HCT116 (cell line): ENCODE measurements at regions not wholly inside any gene's neighbourhood (a gene's known extent, or its start where the extent isn't known, plus 50 kb on each side); places are given as distances from the start of the nearest gene placed in this dataset.

Experiments used
- ATAC-seq: fragments of 200-7000 bp; cut with Tn5 transposase; 2 replicates; pipeline ENCODE4 v1.9.1; 2020; ENCODE audit warnings: mild to moderate bottlenecking, moderate library complexity
- BruUV-seq: library from RNA; stranded (reverse); fragments of 400-500 nt; replicated peaks from 2 replicates; lab custom pipeline; 2021; lab: Mats Ljungman, UMichigan
- CTCF ChIA-PET: fragments of 300-600 bp; sonication (Branson Sonifier 250); formaldehyde crosslinking; loops from one replicate; lab custom pipeline; 2021; ENCODE audit warnings: antibody characterized with exemption; lab: Charles Lee
- POLR2A ChIA-PET: fragments of 300-600, 350-600 bp; sonication (Branson Sonifier 250); formaldehyde crosslinking; loops from one replicate; lab custom pipeline; 2021; ENCODE audit warnings: antibody characterized with exemption; lab: Charles Lee
- RAD21 ChIA-PET, 2 experiments: fragments of 300-600 bp; sonication (Branson Sonifier 250); formaldehyde crosslinking; loops; one replicate each; lab custom pipeline; 2023; ENCODE audit warnings: low total read pairs in 2 of 2; ENCODE audit not compliant: uncharacterized antibody in 2 of 2, unreplicated experiment in 2 of 2, low non-redundant PET in 1 of 2; lab: Charles Lee
- DNase-seq: peaks from one replicate; pipeline ENCODE4 v3.0.0-alpha.2; 2010; ENCODE audit warnings: low read depth, low spot score
- H2AFZ ChIP-seq: fragments of 200-600 bp; shearing (Covaris generic), sonication (generic); 2 replicates; pipeline ENCODE4 v1.6.1; 2017; ENCODE audit warnings: low read depth, mixed run types, mixed read lengths, antibody characterized with exemption, low read length; ENCODE audit not compliant: poor library complexity, severe bottlenecking
- H3K27ac ChIP-seq: 2 replicates; pipeline ENCODE4 v1.5.1; 2012; ENCODE audit warnings: low read depth, low read length
- H3K27me3 ChIP-seq: fragments of 200-600 bp; sonication (generic); 2 replicates; pipeline ENCODE4 v1.6.1; 2016; ENCODE audit warnings: mixed run types, low read length, mixed read lengths; ENCODE audit not compliant: insufficient read depth
- H3K36me3 ChIP-seq, 2 experiments: fragments of 200-500 bp in 1 of 2; fragments of 200-600 bp in 1 of 2; sonication (Bioruptor generic) in 1 of 2; sonication (generic) in 1 of 2; 2 replicates each; pipeline versions ENCODE4 v1.5.1 to v1.6.1; 2014 to 2016; ENCODE audit warnings: low read length in 2 of 2, inconsistent platforms in 1 of 2, mixed read lengths in 1 of 2, mixed run types in 1 of 2; ENCODE audit not compliant: insufficient read depth in 2 of 2, control insufficient read depth in 1 of 2
- H3K4me1 ChIP-seq, 2 experiments: fragments of 200-600 bp in 1 of 2; sonication (generic) in 1 of 2; 2 replicates each; pipeline versions ENCODE4 v1.5.1 to v1.6.1; 2012 to 2017; ENCODE audit warnings: low read length in 2 of 2, inconsistent platforms in 1 of 2, mild to moderate bottlenecking in 1 of 2, mixed read lengths in 1 of 2, mixed run types in 1 of 2, moderate library complexity in 1 of 2; ENCODE audit not compliant: insufficient read depth in 2 of 2, control insufficient read depth in 1 of 2
- H3K4me2 ChIP-seq: fragments of 200-600 bp; sonication (generic); 2 replicates; pipeline ENCODE4 v1.6.1; 2017; ENCODE audit warnings: mixed run types, low read length, mixed read lengths
- H3K4me3 ChIP-seq, 2 experiments: fragments of 200-600 bp in 1 of 2; sonication (generic) in 1 of 2; replicated peaks in 1 of 2; 2 replicates each; pipeline ENCODE4 v1.5.1; 2011 to 2016; ENCODE audit warnings: low read length in 2 of 2, control low read depth in 1 of 2, low read depth in 1 of 2, mild to moderate bottlenecking in 1 of 2, mixed read lengths in 1 of 2, mixed run types in 1 of 2
- H3K79me2 ChIP-seq: fragments of 200-600 bp; sonication (generic); 2 replicates; pipeline ENCODE4 v1.6.1; 2017; ENCODE audit warnings: mild to moderate bottlenecking, mixed run types, low read length, moderate library complexity, mixed read lengths; ENCODE audit not compliant: insufficient read depth
- H3K9ac ChIP-seq: fragments of 200-600 bp; sonication (generic); 2 replicates; pipeline ENCODE4 v1.6.1; 2016; ENCODE audit warnings: low read length, mixed read lengths
- H3K9me2 ChIP-seq: fragments of 200-600 bp; sonication (generic), shearing (Covaris generic); 2 replicates; pipeline ENCODE4 v1.6.1; 2017; ENCODE audit warnings: mixed run types, mild to moderate bottlenecking, moderate library complexity; ENCODE audit not compliant: insufficient read depth
- H3K9me3 ChIP-seq, 2 experiments: fragments of 200-500 bp in 1 of 2; fragments of 200-600 bp in 1 of 2; sonication (Bioruptor generic) in 1 of 2; sonication (generic) in 1 of 2; 2 replicates each; pipeline ENCODE4 v1.6.1; 2014 to 2017; ENCODE audit warnings: low read length in 2 of 2, mixed read lengths in 2 of 2, inconsistent platforms in 1 of 2, low read depth in 1 of 2, mild to moderate bottlenecking in 1 of 2, mixed run types in 1 of 2, moderate library complexity in 1 of 2; ENCODE audit not compliant: control insufficient read depth in 1 of 2, insufficient read depth in 1 of 2
- H4K20me1 ChIP-seq: fragments of 200-600 bp; sonication (generic), shearing (Covaris generic); 2 replicates; pipeline ENCODE4 v1.6.1; 2017; ENCODE audit warnings: mixed run types, mild to moderate bottlenecking, moderate library complexity; ENCODE audit not compliant: insufficient read depth
- CBX3 ChIP-seq: IDR thresholded peaks from 2 replicates; pipeline ENCODE4 v1.6.1; 2012; ENCODE audit warnings: low read depth
- EGR1 ChIP-seq: IDR thresholded peaks from 2 replicates; pipeline ENCODE4 v1.6.1; 2012; ENCODE audit warnings: low read depth
- EZH2phosphoT487 ChIP-seq: fragments of 200-600 bp; IDR thresholded peaks from 2 replicates; pipeline ENCODE4 v1.6.1; 2018; ENCODE audit warnings: antibody characterized with exemption, borderline replicate concordance
- FOSL1 ChIP-seq: IDR thresholded peaks from 2 replicates; pipeline ENCODE4 v1.6.1; 2012; ENCODE audit warnings: low read depth
- MAX ChIP-seq: IDR thresholded peaks from 2 replicates; pipeline ENCODE4 v1.6.1; 2012
- POLR2A ChIP-seq: IDR thresholded peaks from 2 replicates; pipeline ENCODE4 v1.7.0; 2011; ENCODE audit warnings: borderline replicate concordance; ENCODE audit not compliant: insufficient read depth, insufficient read length; ENCODE audit errors: extremely low read depth
- RAD21 ChIP-seq: IDR thresholded peaks from 2 replicates; pipeline ENCODE4 v1.6.1; 2012; ENCODE audit warnings: low read depth, mild to moderate bottlenecking
- SIN3A ChIP-seq: IDR thresholded peaks from 2 replicates; pipeline ENCODE4 v1.6.1; 2012; ENCODE audit warnings: low read depth
- SP1 ChIP-seq: IDR thresholded peaks from 2 replicates; pipeline ENCODE4 v1.6.1; 2012; ENCODE audit warnings: low read depth
- SRF ChIP-seq: IDR thresholded peaks from 2 replicates; pipeline ENCODE4 v1.6.1; 2012; ENCODE audit warnings: low read depth
- TCF7L2 ChIP-seq: IDR thresholded peaks from 2 replicates; pipeline ENCODE4 v1.7.0; 2011; ENCODE audit warnings: borderline replicate concordance, inconsistent platforms; ENCODE audit not compliant: insufficient read depth, insufficient read length; ENCODE audit errors: extremely low read depth
- YY1 ChIP-seq: IDR thresholded peaks from 2 replicates; pipeline ENCODE4 v1.6.1; 2011; ENCODE audit warnings: low read length, low read depth, moderate library complexity, mild to moderate bottlenecking; ENCODE audit not compliant: insufficient replicate concordance; ENCODE audit errors: extremely low read depth
- ZFX ChIP-seq: fragments of 450-650 bp; IDR thresholded peaks from 2 replicates; pipeline ENCODE4 v1.6.1; 2017
- intact Hi-C: fragments of 100-400 bp; cut with micrococcal nuclease; formaldehyde crosslinking; loops from 2 replicates; pipeline ENCODE4 v1.10.0; 2022
- TF ChIP-seq, protein P1 (sequence below), 3 experiments: fragments of 200-600 bp in 1 of 3; sonication (generic) in 1 of 3; IDR thresholded peaks in 2 of 3; conservative IDR thresholded peaks in 1 of 3; 2 replicates each; pipeline ENCODE4 v1.5.1; 2012 to 2017; ENCODE audit warnings: low read depth in 2 of 3, low read length in 2 of 3, antibody characterized with exemption in 1 of 3, borderline replicate concordance in 1 of 3, control low read depth in 1 of 3, mild to moderate bottlenecking in 1 of 3, mixed read lengths in 1 of 3, mixed run types in 1 of 3, moderate library complexity in 1 of 3; ENCODE audit not compliant: insufficient read depth in 1 of 3
- TF ChIP-seq, protein P2 (sequence below): IDR thresholded peaks from 2 replicates; pipeline ENCODE4 v1.6.1; 2011; ENCODE audit warnings: mild to moderate bottlenecking, low read length, moderate library complexity; ENCODE audit not compliant: insufficient replicate concordance; ENCODE audit errors: extremely low read depth
- TF ChIP-seq, protein P3 (sequence below): IDR thresholded peaks from 2 replicates; pipeline ENCODE4 v1.6.1; 2012; ENCODE audit warnings: low read depth
- TF ChIP-seq, protein P4 (sequence below): IDR thresholded peaks from 2 replicates; pipeline ENCODE4 v1.6.1; 2012

DNA sequence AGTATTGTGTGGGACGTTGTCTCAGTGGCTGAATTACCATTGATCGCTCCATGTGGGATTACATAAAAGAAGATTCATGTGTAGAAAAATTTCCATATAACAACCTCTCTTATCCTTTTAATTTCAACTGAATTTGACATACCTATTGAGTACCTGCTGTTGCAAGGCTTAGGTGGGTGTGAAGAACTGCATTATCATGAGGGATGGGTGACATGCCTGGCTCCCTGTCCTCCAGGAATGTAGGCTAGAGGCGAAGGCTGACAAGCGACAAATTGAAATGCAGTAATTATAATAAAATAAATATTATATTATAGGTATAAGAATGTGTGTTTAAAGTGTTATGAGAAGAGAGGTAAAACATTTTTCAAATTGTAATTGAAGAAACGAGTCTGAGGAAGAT, 52.7 kb upstream of the SPESP1 start:
- H3K36me3 ChIP-seq = no peaks in the 10 kb centered on the region
- H3K27ac ChIP-seq = no peak overlapping the region
- no TSS peak for BruUV-seq
- no peak overlapping the region for H3K4me3 ChIP-seq
- H3K9me2 ChIP-seq = no peaks in the 10 kb centered on the region
- no peaks in the 10 kb centered on the region for H3K27me3 ChIP-seq
- ChIA-PET POLR2A (no interaction called here), CTCF (interaction anchor here (3.1 kb wide), 1 partner anchor 204 kb away, joined by 30 read pairs; no protein-coding TSS in a partner anchor), RAD21 (no interaction called here)
- intact Hi-C loops = loop anchor here (5.0 kb wide), 1 partner anchor 205 kb away; no protein-coding TSS in a partner anchor
- DNase-seq (no peak), ATAC-seq (no peak)
- no peak for TF ChIP-seq SIN3A
- no peak for TF ChIP-seq MAX
- TF ChIP-seq, protein P1, sequence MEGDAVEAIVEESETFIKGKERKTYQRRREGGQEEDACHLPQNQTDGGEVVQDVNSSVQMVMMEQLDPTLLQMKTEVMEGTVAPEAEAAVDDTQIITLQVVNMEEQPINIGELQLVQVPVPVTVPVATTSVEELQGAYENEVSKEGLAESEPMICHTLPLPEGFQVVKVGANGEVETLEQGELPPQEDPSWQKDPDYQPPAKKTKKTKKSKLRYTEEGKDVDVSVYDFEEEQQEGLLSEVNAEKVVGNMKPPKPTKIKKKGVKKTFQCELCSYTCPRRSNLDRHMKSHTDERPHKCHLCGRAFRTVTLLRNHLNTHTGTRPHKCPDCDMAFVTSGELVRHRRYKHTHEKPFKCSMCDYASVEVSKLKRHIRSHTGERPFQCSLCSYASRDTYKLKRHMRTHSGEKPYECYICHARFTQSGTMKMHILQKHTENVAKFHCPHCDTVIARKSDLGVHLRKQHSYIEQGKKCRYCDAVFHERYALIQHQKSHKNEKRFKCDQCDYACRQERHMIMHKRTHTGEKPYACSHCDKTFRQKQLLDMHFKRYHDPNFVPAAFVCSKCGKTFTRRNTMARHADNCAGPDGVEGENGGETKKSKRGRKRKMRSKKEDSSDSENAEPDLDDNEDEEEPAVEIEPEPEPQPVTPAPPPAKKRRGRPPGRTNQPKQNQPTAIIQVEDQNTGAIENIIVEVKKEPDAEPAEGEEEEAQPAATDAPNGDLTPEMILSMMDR (IDR thresholded peaks at IDR 0.05 in 2 of 3, conservative IDR thresholded peaks at IDR 0.05 in 1 of 3; ENCODE audit: borderline replicate concordance in 1 of 3, insufficient read depth in 1 of 3, low read depth in 2 of 3, low read length in 2 of 3) = no peak
- TF ChIP-seq FOSL1 = no peak
- no peak for TF ChIP-seq EZH2phosphoT487
- TF ChIP-seq, protein P2, sequence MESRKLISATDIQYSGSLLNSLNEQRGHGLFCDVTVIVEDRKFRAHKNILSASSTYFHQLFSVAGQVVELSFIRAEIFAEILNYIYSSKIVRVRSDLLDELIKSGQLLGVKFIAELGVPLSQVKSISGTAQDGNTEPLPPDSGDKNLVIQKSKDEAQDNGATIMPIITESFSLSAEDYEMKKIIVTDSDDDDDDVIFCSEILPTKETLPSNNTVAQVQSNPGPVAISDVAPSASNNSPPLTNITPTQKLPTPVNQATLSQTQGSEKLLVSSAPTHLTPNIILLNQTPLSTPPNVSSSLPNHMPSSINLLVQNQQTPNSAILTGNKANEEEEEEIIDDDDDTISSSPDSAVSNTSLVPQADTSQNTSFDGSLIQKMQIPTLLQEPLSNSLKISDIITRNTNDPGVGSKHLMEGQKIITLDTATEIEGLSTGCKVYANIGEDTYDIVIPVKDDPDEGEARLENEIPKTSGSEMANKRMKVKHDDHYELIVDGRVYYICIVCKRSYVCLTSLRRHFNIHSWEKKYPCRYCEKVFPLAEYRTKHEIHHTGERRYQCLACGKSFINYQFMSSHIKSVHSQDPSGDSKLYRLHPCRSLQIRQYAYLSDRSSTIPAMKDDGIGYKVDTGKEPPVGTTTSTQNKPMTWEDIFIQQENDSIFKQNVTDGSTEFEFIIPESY = no peak
- no peak for TF ChIP-seq TCF7L2
- TF ChIP-seq, protein P3, sequence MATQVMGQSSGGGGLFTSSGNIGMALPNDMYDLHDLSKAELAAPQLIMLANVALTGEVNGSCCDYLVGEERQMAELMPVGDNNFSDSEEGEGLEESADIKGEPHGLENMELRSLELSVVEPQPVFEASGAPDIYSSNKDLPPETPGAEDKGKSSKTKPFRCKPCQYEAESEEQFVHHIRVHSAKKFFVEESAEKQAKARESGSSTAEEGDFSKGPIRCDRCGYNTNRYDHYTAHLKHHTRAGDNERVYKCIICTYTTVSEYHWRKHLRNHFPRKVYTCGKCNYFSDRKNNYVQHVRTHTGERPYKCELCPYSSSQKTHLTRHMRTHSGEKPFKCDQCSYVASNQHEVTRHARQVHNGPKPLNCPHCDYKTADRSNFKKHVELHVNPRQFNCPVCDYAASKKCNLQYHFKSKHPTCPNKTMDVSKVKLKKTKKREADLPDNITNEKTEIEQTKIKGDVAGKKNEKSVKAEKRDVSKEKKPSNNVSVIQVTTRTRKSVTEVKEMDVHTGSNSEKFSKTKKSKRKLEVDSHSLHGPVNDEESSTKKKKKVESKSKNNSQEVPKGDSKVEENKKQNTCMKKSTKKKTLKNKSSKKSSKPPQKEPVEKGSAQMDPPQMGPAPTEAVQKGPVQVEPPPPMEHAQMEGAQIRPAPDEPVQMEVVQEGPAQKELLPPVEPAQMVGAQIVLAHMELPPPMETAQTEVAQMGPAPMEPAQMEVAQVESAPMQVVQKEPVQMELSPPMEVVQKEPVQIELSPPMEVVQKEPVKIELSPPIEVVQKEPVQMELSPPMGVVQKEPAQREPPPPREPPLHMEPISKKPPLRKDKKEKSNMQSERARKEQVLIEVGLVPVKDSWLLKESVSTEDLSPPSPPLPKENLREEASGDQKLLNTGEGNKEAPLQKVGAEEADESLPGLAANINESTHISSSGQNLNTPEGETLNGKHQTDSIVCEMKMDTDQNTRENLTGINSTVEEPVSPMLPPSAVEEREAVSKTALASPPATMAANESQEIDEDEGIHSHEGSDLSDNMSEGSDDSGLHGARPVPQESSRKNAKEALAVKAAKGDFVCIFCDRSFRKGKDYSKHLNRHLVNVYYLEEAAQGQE = no peak
- TF ChIP-seq, protein P4, sequence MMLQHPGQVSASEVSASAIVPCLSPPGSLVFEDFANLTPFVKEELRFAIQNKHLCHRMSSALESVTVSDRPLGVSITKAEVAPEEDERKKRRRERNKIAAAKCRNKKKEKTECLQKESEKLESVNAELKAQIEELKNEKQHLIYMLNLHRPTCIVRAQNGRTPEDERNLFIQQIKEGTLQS = no peak
- TF ChIP-seq RAD21 = no peak
- no peak for TF ChIP-seq YY1
- TF ChIP-seq CBX3 = no peak
- no peak for TF ChIP-seq EGR1
- no peak for TF ChIP-seq POLR2A
- no peak for TF ChIP-seq SRF
- no peak for TF ChIP-seq ZFX
- TF ChIP-seq SP1 = no peak
- no peak overlapping the region for H2AFZ ChIP-seq
- no peaks in the 10 kb centered on the region for H3K9me3 ChIP-seq
- H3K9ac ChIP-seq = no peak overlapping the region
- no peaks in the 10 kb centered on the region for H3K79me2 ChIP-seq
- no peaks in the 10 kb centered on the region for H4K20me1 ChIP-seq
- peaks cover 0 to 9% of the 10 kb centered on the region in 2 experiments; a peak in 1 of 4 replicates for H3K4me1 ChIP-seq
- H3K4me2 ChIP-seq = no peak overlapping the region
